ENCODE measurements at regions not wholly inside any gene's neighbourhood (a gene's known extent, or its start where the extent isn't known, plus 50 kb on each side); places are given as distances from the start of the nearest gene placed in this dataset.

DNA sequence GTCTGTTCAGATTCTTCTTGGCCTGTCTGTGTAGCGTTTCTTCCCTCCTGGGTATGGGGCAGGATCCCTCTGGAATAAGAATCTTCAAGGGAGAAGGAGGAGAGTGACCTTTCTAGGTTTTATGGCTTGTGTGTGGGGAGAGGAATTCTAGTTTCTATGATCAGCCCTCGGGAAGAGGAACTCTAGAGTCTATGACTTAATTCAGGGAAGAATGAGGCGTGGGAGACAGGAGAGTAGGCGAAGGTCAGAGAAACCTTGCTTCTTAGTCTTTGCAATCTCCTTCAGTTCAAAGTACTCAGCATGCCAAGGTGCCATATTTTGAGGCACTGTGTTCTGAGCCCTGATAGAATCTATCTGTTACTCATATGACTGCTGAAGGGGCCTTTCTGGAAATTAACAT, 99.2 kb upstream of the C3orf80 start:
- H3K4me1 ChIP-seq, result peaks cover 0 to 26% (median 0%) of the 10 kb centered on the region in 12 donors
- no peaks in the 10 kb centered on the region for H3K27me3 ChIP-seq
- peaks cover 0 to 2% (median 0%) of the 10 kb centered on the region in 12 donors for H3K9me3 ChIP-seq
- WGBS, 4 donors, result 58 to 71% (median 66%) methylated on average over 4 of the region's 4 CpGs
- no peak overlapping the region for H3K4me3 ChIP-seq
- DNase-seq, result no peak
- no peak overlapping the region for H3K27ac ChIP-seq
- H3K36me3 ChIP-seq, result no peaks in the 10 kb centered on the region
- intact Hi-C loops (cut with DNase I), result no loop called here
- TF ChIP-seq CTCF (IDR thresholded peaks at IDR 0.05), result no peak
- no peak for TF ChIP-seq POLR2A (IDR thresholded peaks at IDR 0.05)
- ATAC-seq, result no peak

GRCh38 chr3:160126761-160127160, 98.5 kb upstream of the C3orf80 start:
- ATAC-seq (no peak), DNase-seq (no peak)
- WGBS, 4 donors, result 73 to 83% (median 78%) methylated on average over 4 of the region's 4 CpGs
- TF ChIP-seq POLR2A (IDR thresholded peaks at IDR 0.05) (no peak), CTCF (IDR thresholded peaks at IDR 0.05) (no peak)
- H3K4me3 ChIP-seq, result no peak overlapping the region
- no peaks in the 10 kb centered on the region for H3K27me3 ChIP-seq
- intact Hi-C loops (cut with DNase I), result no loop called here
- H3K9me3 ChIP-seq, result no peaks in the 10 kb centered on the region
- no peak overlapping the region for H3K27ac ChIP-seq
- no peaks in the 10 kb centered on the region for H3K36me3 ChIP-seq
- peaks cover 0 to 26% (median 0%) of the 10 kb centered on the region in 12 donors for H3K4me1 ChIP-seq

DNA sequence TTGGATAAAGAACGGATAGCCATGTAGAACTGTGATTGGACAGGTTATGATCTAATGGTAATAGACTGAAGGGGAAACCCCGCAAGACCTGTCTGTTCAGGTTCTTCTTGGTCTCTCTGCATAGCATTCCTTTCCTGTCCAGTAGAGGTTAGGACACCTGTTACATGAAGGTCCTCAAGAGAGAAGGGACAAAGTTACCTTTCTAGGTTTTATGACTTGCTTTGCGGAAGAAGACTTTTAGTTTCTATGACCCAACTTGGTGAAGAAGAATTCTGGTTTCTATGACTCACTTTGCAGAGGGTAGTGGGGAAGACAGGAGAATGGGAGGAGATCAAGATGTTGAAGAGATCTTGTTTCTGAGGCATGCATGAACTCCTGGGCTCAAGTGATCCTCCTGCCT, 97.9 kb upstream of the C3orf80 start:
- TF ChIP-seq POLR2A (IDR thresholded peaks at IDR 0.05) (no peak), CTCF (IDR thresholded peaks at IDR 0.05) (no peak)
- intact Hi-C loops (cut with DNase I), result no loop called here
- no peaks in the 10 kb centered on the region for H3K36me3 ChIP-seq
- H3K9me3 ChIP-seq, result no peaks in the 10 kb centered on the region
- H3K27me3 ChIP-seq, result no peaks in the 10 kb centered on the region
- 87 to 91% (median 91%) methylated on average over 3 of the region's 3 CpGs for WGBS, 4 donors
- no peak overlapping the region for H3K4me3 ChIP-seq
- DNase-seq, result no peak
- H3K4me1 ChIP-seq, result peaks cover 0 to 26% (median 0%) of the 10 kb centered on the region in 12 donors
- H3K27ac ChIP-seq, result no peak overlapping the region
- no peak for ATAC-seq

GRCh38 chr3:160128056-160128455, 97.2 kb upstream of the C3orf80 start:
- H3K4me1 ChIP-seq, result peaks cover 0 to 26% (median 0%) of the 10 kb centered on the region in 12 donors
- intact Hi-C loops (cut with DNase I), result no loop called here
- no peaks in the 10 kb centered on the region for H3K36me3 ChIP-seq
- no peak for TF ChIP-seq POLR2A (IDR thresholded peaks at IDR 0.05)
- no peak for TF ChIP-seq CTCF (IDR thresholded peaks at IDR 0.05)
- H3K9me3 ChIP-seq, result no peaks in the 10 kb centered on the region
- H3K27me3 ChIP-seq, result no peaks in the 10 kb centered on the region
- no peak overlapping the region for H3K4me3 ChIP-seq
- ATAC-seq (no peak), DNase-seq (no peak)
- H3K27ac ChIP-seq, result no peak overlapping the region
